PFSK-1 (cell line): ENCODE measurements at regions not wholly inside any gene's neighbourhood (a gene's known extent, or its start where the extent isn't known, plus 50 kb on each side); places are given as distances from the start of the nearest gene placed in this dataset.

Source experiments
- POLR2AphosphoS5 ChIP-seq: IDR thresholded peaks from 2 replicates; pipeline ENCODE4 v1.6.1; 2012; ENCODE audit warnings: low read depth, mild to moderate bottlenecking, control low read depth, low read length, moderate library complexity
- REST ChIP-seq, 2 experiments: IDR thresholded peaks; 2 replicates each; pipeline versions ENCODE4 v1.6.1 to v1.8.0; 2011 to 2012; ENCODE audit warnings: low read depth in 2 of 2, low read length in 2 of 2, control low read depth in 1 of 2, inconsistent platforms in 1 of 2, mild to moderate bottlenecking in 1 of 2, moderate library complexity in 1 of 2; ENCODE audit not compliant: insufficient read depth in 1 of 2
- SIN3A ChIP-seq: IDR thresholded peaks from 2 replicates; pipeline ENCODE4 v1.6.1; 2012; ENCODE audit warnings: mild to moderate bottlenecking, low read length, moderate library complexity, borderline replicate concordance; ENCODE audit not compliant: insufficient read depth
- TAF1 ChIP-seq: IDR thresholded peaks from 2 replicates; pipeline ENCODE4 v1.6.1; 2012; ENCODE audit warnings: low read length, control low read depth, borderline replicate concordance; ENCODE audit not compliant: insufficient read depth

DNA sequence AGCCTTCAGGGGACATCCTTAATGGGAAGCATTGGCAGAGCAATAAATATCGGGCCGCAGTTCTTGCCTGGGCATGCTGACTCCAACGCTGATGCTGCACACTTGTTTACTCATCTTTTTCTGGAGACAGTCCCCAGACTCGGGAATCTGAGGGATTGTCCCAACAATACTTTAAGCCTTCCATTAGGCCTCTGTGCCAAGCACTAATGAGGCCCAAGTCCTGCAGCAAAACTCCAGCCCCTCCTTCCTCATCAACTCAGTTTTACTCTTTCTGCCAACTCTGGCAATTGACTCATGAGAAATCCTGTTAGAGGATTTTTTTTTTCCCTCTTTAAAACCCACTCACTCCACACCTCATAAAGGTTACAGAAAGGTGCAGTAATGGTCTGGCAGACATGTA, 233.4 kb upstream of the PELI2 start:
- TF ChIP-seq SIN3A (no peak), REST (IDR thresholded peaks at IDR 0.05; ENCODE audit: insufficient read depth in 1 of 2, low read depth in 2 of 2, low read length in 2 of 2) (no peak), TAF1 (no peak), POLR2AphosphoS5 (no peak)
